ENCODE measurements at regions not wholly inside any gene's neighbourhood (a gene's known extent, or its start where the extent isn't known, plus 50 kb on each side); places are given as distances from the start of the nearest gene placed in this dataset.
A peak's percentile ranks its signal among the peaks of the same experiment; 100 is the strongest.

- Histone ChIP-seq H2BK120ac (ENCODE audit: low read depth, low read length, poor library complexity, severe bottlenecking) (no peak overlapping the region), H2AK5ac (ENCODE audit: insufficient read length, low read length) (no peak overlapping the region), H3K18ac (ENCODE audit: insufficient read length, low read depth, low read length) (no peak overlapping the region), H3K4me2 (ENCODE audit: insufficient read depth, insufficient read length, low read length) (no peak overlapping the region), H3K27me3 (ENCODE audit: insufficient read depth, low read length) (no peaks in the 10 kb centered on the region), H3T11ph (ENCODE audit: low read length) (no peak overlapping the region), H2BK5ac (ENCODE audit: insufficient read length, low read length) (no peak overlapping the region), H2AFZ (ENCODE audit: low read length) (no peak overlapping the region), H4K20me1 (ENCODE audit: control insufficient read depth, insufficient read depth, insufficient read length) (no peaks in the 10 kb centered on the region), H3K27ac (ENCODE audit: insufficient read length, low read depth, low read length) (no peak overlapping the region), H2BK20ac (ENCODE audit: low read depth, low read length, poor library complexity, severe bottlenecking) (no peak overlapping the region), H3K14ac (ENCODE audit: insufficient read depth, low read length) (no peak overlapping the region), H3K4me1 (ENCODE audit: insufficient read depth, low read length) (no peaks in the 10 kb centered on the region), H2BK12ac (ENCODE audit: insufficient read length, low read depth, low read length) (no peak overlapping the region), H2BK15ac (ENCODE audit: low read depth, low read length) (no peak overlapping the region), H4K5ac (ENCODE audit: insufficient read length, low read depth, low read length) (no peak overlapping the region), H4K91ac (ENCODE audit: insufficient read length, low read depth, low read length) (no peak overlapping the region), H3K56ac (ENCODE audit: insufficient read length, low read depth, low read length) (no peak overlapping the region), H3K79me2 (ENCODE audit: insufficient read depth, low read length) (no peaks in the 10 kb centered on the region), H3K9ac (ENCODE audit: extremely low read depth, insufficient read length, low read length) (no peak overlapping the region), H3K79me1 (ENCODE audit: insufficient read depth, low read depth, low read length, poor library complexity, severe bottlenecking) (no peaks in the 10 kb centered on the region), H3K4ac (ENCODE audit: low read depth, low read length) (no peak overlapping the region), H3K23ac (ENCODE audit: insufficient read length, low read depth, low read length) (no peak overlapping the region), H4K8ac (replicated peaks; ENCODE audit: insufficient read length, low read depth, low read length) (no peak overlapping the region), H3K23me2 (ENCODE audit: insufficient read length, low read depth, low read length, poor library complexity, severe bottlenecking) (no peaks in the 10 kb centered on the region), H3K9me3 (ENCODE audit: control insufficient read depth, low read depth, low read length) (no peaks in the 10 kb centered on the region)
- DNase-seq: no peak
- WGBS (ENCODE audit: extremely low coverage, insufficient read length, low lambda C conversion rate): no CpG with 5 or more reads among the region's 3 CpGs
- no peak for TF ChIP-seq CTCF (conservative IDR thresholded peaks at IDR 0.05)
- Mint-ChIP-seq H3K36me3 (ENCODE audit: insufficient read depth in 1 of 3, low read depth in 3 of 3) (no peaks in the 10 kb centered on the region; a peak in 1 of 7 replicates), H3K4me3 (no peak overlapping the region), H3K4me1 (peaks cover 11 to 20% of the 10 kb centered on the region in 2 experiments), H3K9me3 (peaks cover 0 to 5% of the 10 kb centered on the region in 2 experiments; a peak in 3 of 5 replicates), H3K27me3 (ENCODE audit: low read depth) (peaks cover 4% of the 10 kb centered on the region; the same call in 1 of the 2 replicates), H3K27ac (peak overlapping the region in 2 of 3 experiments; percentile 4 to 53; a peak in 1 of 7 replicates)
These were observed 129.8 kb upstream of the SERPIND1 start for GRCh38 chr22:20644071-20644642.

Data from H9 (cell line).